Ascending aorta (tissue), 2 donors: ENCODE measurements at regions not wholly inside any gene's neighbourhood (a gene's known extent, or its start where the extent isn't known, plus 50 kb on each side); places are given as distances from the start of the nearest gene placed in this dataset.

Experiments
- DNase-seq, 2 donors: peaks; one replicate each; pipeline ENCODE4 v3.0.0-alpha.2; 2019; ENCODE audit warnings: low spot score in 2 of 2
- H3K27ac ChIP-seq, 2 donors: fragments of 200-600 bp; sonication (generic); one replicate each; pipeline ENCODE4 v1.5.1; 2016 to 2017; ENCODE audit warnings: mild to moderate bottlenecking in 1 of 2
- H3K27me3 ChIP-seq: fragments of 200-600 bp; sonication (generic); one replicate; pipeline ENCODE4 v1.5.1; 2017
- H3K36me3 ChIP-seq, 2 donors: fragments of 200-600 bp; sonication (generic); one replicate each; pipeline ENCODE4 v1.5.1; 2016
- H3K4me1 ChIP-seq, 2 donors: fragments of 200-600 bp; sonication (generic); one replicate each; pipeline ENCODE4 v1.5.1; 2016 to 2017; ENCODE audit warnings: mild to moderate bottlenecking in 1 of 2
- H3K4me3 ChIP-seq, 2 donors: fragments of 200-600 bp; sonication (generic); one replicate each; pipeline ENCODE4 v1.5.1; 2016 to 2017; ENCODE audit warnings: mild to moderate bottlenecking in 1 of 2
- H3K9me3 ChIP-seq, 2 donors: fragments of 200-600 bp; sonication (generic); one replicate each; pipeline ENCODE4 v1.5.1; 2016
- CTCF ChIP-seq, 3 experiments: fragments of 200-600 bp in 2 of 3; fragments of 450-650 bp in 1 of 3; sonication (generic) in 2 of 3; IDR thresholded peaks; one replicate each; pipeline ENCODE4 v1.5.1; 2016 to 2019; ENCODE audit warnings: antibody characterized with exemption in 3 of 3, mild to moderate bottlenecking in 1 of 3, moderate library complexity in 1 of 3
- intact Hi-C: fragments of 100-400 bp; cut with DNase I; formaldehyde crosslinking; loops from one replicate; pipeline ENCODE4 v1.15.1; 2023

- no peak for DNase-seq
- intact Hi-C loops, result no loop called here
- peaks cover 0 to 4% of the 10 kb centered on the region in 2 donors for H3K9me3 ChIP-seq
- no peak overlapping the region for H3K27ac ChIP-seq
- H3K4me3 ChIP-seq, result no peak overlapping the region
- no peaks in the 10 kb centered on the region for H3K4me1 ChIP-seq
- TF ChIP-seq CTCF (IDR thresholded peaks at IDR 0.05), result no peak
- no peaks in the 10 kb centered on the region for H3K27me3 ChIP-seq
- no peaks in the 10 kb centered on the region for H3K36me3 ChIP-seq
These were observed 488.7 kb upstream of the TCF4 start for GRCh38 chr18:56076723-56077122.

GRCh38 chr18:56068701-56069100, 480.7 kb upstream of the TCF4 start:
- no peaks in the 10 kb centered on the region for H3K27me3 ChIP-seq
- no peak for DNase-seq
- H3K9me3 ChIP-seq, result peaks cover 0 to 4% of the 10 kb centered on the region in 2 donors
- TF ChIP-seq CTCF (IDR thresholded peaks at IDR 0.05), result no peak
- intact Hi-C loops, result no loop called here
- no peaks in the 10 kb centered on the region for H3K4me1 ChIP-seq
- no peak overlapping the region for H3K27ac ChIP-seq
- H3K36me3 ChIP-seq, result no peaks in the 10 kb centered on the region
- H3K4me3 ChIP-seq, result no peak overlapping the region

GRCh38 chr18:56067969-56068671, 480.1 kb upstream of the TCF4 start:
- H3K9me3 ChIP-seq, result peaks cover 0 to under 1% of the 10 kb centered on the region in 2 donors
- no peak overlapping the region for H3K4me3 ChIP-seq
- H3K27ac ChIP-seq, result no peak overlapping the region
- no peaks in the 10 kb centered on the region for H3K27me3 ChIP-seq
- TF ChIP-seq CTCF (IDR thresholded peaks at IDR 0.05), result no peak
- no peaks in the 10 kb centered on the region for H3K4me1 ChIP-seq
- H3K36me3 ChIP-seq, result no peaks in the 10 kb centered on the region
- intact Hi-C loops, result no loop called here
- no peak for DNase-seq

GRCh38 chr18:56067214-56067894, 479.4 kb upstream of the TCF4 start:
- no peak for DNase-seq
- TF ChIP-seq CTCF (IDR thresholded peaks at IDR 0.05), result no peak
- H3K4me3 ChIP-seq, result no peak overlapping the region
- no peaks in the 10 kb centered on the region for H3K4me1 ChIP-seq
- no peaks in the 10 kb centered on the region for H3K36me3 ChIP-seq
- H3K27me3 ChIP-seq, result no peaks in the 10 kb centered on the region
- intact Hi-C loops, result no loop called here
- H3K9me3 ChIP-seq, result no peaks in the 10 kb centered on the region
- no peak overlapping the region for H3K27ac ChIP-seq

- no peaks in the 10 kb centered on the region for H3K4me1 ChIP-seq
- H3K27ac ChIP-seq, result no peak overlapping the region
- no peak for DNase-seq
- no peaks in the 10 kb centered on the region for H3K27me3 ChIP-seq
- H3K36me3 ChIP-seq, result no peaks in the 10 kb centered on the region
- H3K9me3 ChIP-seq, result no peaks in the 10 kb centered on the region
- no peak for TF ChIP-seq CTCF (IDR thresholded peaks at IDR 0.05)
- H3K4me3 ChIP-seq, result no peak overlapping the region
- intact Hi-C loops, result no loop called here
These were observed 478.7 kb upstream of the TCF4 start for GRCh38 chr18:56066524-56067213.
